HCEC 1CT (cell line): ENCODE measurements at regions not wholly inside any gene's neighbourhood (a gene's known extent, or its start where the extent isn't known, plus 50 kb on each side); places are given as distances from the start of the nearest gene placed in this dataset.
"Not testable (repeated sequence)": the region's sequence is repeated elsewhere in the genome, so short reads cannot be mapped to it uniquely, and the experiment has no call there.

Source experiments
- DNase-seq: peaks from one replicate; pipeline ENCODE4 v3.0.0-alpha.2; 2017

DNA sequence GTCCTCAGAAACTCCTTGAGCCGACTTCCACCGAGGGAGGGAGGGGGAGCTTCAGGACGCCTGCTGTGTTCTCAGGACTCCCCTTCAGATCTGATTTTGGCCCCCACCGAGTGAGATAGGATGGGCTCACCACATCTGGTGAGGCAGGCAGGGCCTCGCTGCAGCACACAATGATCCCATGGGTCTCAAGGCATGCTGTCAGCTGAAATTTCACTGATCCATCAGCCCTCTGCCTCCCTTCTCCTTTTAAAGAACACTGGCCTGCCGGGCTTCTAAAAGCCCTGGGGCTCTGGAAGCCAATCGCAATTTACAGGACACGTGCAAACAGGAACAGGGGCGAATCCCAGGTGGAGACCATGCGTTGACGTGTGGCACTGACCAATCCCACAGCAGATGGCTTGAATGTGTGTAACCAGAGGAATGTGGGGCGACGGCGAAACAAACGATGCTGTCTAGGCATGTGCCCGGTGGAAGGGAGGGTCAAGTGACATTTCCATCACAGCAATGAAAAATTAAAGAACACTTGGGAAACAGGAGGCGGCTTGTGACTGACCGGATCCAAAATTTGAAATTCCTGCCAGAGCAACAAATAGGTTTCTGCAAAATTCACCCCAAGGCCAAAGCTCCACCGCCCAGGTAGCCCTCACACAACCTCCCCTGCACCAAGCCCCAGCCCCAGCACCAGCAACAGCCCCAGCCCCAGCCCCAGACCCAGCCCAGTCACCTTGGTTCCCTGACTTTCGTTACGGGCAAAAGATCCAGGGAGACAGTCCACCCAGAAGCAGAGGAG lies 167.1 kb upstream of the ZNF337 start:
- DNase-seq: no peak

DNA sequence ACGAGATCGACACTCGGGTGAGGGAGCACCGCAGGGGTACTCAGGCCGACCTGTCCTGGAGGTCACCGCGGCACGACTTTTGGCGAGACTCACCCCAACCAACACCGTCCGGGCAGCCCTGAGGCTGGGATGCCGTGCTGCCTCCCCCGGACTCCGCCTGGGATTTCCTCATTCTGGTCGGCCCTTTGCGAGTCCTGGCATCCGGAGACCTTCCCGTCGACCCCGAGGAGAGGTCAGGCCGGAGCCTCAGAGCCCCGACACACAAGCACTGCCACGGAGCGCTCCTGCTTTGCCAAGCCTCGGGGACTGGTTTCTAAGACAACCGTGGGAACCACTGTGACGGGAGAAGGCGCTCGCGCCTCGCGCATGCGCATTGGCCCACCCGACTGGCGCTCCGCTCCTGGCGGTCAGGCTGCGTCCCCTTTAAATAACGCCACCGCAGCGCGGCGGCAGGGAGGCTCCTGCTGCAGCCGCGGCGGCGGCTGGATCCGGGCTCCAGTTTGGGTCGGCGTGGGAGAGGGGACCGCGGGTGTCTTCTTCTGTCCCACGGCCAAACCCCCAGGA lies 166.4 kb upstream of the ZNF337 start:
- DNase-seq: peak; percentile 75

DNA sequence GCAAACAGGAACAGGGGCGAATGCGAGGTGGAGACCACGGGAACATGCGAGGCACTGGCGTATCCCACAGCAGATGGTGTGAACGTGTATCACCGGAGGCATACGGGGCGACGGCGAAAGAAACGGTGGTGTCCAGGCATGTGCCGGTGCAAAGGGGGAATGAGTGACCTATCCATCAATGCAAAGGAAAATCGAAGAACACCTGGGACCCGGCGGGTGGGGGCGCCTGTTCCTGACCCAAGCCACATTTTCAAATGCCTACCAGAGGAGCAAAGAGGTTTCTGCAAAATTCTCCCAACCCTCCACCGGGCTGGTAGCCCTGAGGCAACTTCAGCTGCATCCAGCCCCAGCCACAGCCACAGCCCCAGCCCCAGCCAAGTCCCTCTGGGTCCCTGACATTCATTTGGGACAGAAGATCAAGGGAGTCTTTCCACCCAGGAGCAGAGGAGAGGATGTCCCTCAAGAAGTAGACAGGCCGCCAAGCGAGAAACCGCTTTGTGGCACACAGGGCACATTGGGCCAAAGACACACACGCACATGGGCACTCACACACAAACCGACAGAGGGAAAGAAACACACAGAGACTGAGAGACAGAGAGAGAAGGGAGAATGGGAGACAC lies 164.0 kb upstream of the ZNF337 start:
- DNase-seq: no peak

DNA sequence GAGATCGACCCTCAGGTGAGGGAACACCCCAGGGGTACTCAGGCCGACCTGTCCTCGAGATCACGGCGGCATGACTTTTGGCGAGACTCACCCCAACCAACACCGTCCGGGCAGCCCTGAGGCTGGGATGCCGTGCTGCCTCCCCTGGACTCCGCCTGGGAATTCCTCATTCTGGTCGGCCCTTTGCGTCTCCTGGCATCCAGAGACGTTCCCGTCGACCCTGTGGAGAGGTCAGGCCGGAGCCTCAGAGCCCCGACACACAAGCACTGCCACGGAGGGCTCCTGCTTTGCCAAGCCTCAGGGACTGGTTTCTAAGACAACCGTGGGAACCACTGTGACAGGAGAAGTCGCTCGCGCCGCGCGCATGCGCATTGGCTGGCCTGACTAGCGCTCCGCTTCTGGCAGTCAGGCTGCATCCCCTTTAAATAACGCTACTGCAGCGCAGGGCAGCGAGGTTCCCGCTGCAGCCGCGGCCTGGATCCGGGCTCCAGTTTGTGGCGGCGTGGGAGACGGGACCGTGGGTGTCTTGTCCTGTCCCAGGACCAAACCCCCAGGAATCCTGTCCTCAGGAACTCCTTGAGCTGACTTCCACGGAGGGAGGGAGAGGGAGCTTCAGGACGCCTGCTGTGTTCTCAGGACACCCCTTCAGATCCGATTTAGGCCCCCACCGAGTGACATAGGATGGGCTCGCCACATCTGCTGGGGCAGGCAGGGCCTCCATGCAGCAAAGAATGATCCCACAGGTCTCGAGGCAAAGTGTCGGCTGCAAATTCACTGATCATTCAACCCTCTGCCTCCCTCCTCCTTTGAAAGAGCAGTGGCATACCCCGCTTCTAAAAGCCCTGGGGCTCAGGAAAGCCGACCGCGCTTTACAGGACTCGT lies 163.2 kb upstream of the ZNF337 start:
- DNase-seq: no peak

DNA sequence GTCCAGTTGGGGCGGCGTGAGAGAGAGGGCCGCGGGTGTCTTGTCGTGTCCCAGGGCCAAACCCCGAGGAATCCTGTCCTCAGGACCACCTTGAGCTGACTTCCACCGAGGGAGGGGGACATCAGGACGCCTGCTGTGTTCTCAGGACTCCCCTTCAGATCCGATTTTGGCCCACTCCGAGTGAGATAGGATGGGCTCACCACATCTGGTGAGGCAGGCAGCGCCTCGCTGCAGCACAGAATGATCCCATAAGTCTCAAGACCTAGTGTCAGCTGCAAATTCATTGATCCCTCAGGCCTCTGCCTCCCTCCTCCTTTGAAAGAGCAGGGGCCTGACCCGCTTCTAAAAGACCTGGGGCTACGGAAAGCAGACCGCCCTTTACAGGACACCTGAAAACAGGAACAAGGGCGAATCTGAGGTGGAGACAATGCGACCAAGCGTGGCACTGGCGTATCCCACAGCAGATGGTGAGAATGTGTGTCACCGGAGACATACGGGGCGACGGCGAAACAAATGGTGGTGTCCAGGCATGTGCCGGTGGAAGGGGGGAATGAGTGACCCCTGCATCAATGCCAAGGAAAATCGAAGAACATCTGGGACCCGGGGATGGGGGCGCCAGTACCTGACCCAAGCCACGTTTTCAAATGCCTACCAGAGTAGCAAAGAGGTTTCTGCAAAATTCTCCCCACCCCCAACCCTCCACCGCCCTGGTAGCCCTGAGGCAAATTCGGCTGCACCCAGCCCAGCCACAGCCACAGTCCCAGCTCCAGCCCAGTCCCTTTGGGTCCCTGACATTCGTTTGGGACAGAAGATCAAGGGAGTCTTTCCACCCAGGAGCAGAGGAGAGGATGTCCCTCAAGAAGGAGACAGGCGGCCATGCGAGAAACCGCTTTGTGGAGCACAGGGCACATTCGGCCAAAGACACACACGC lies 162.1 kb upstream of the ZNF337 start:
- DNase-seq: no peak

DNA sequence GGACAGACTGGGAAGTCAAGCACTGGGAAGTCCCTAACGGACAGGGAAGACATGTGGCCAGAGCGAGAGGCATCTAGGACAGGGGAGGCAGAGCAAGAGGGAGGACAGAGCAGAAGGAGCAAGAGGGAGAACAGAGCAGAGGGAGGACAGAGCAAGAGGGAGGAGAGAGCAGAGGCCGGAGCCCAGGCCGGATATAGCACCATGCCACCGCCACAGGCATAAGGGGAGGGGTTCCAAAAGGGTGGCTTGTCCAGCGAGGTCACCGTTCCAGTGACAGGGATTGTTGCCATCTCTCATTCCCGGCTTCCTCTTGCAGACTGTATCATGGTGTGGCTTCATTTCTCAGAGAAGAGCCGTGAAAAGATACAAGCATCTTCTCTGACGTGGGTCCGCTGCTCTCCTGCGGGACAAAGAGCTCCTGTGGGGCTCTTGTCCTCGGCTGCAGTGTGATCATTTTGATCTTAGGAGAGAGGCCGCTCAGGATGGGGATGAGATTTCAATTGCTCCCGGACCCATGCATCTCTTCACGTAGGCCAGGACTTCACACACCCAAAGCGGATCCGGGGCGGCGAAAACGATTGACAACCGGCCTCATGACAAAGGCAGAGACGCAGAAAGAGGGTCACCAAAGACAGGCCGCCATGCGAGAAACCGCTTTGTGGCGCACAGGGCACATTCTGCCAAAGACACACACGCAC lies 160.6 kb upstream of the ZNF337 start:
- DNase-seq: not testable (repeated sequence)

DNA sequence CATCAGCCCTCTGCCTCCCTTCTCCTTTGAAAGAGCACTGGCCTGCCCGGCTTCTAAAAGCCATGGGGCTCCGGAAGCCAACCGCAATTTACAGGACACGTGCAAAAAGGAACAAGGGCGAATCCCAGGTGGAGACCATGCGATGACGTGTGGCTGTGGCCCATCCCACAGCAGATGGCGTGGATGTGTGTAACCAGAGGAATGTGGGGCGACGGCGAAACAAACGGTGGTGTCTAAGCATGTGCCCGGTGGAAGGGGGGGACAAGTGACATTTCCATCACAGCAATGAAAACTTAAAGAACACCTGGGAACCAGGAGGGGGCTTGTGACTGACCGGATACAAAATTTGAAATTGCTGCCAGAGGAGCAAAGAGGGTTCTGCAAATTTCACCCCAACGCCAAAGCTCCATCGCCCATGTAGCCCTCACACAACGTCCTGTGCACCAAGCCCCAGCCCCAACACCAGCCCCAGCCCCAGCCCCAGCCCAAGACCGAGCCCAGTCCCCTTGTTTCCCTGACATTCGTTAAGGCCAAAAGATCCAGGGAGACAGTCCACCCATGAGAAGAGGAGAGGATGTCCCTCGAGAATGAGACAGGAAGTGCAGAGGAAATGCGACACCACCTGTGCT lies 159.7 kb upstream of the ZNF337 start:
- DNase-seq: no peak

DNA sequence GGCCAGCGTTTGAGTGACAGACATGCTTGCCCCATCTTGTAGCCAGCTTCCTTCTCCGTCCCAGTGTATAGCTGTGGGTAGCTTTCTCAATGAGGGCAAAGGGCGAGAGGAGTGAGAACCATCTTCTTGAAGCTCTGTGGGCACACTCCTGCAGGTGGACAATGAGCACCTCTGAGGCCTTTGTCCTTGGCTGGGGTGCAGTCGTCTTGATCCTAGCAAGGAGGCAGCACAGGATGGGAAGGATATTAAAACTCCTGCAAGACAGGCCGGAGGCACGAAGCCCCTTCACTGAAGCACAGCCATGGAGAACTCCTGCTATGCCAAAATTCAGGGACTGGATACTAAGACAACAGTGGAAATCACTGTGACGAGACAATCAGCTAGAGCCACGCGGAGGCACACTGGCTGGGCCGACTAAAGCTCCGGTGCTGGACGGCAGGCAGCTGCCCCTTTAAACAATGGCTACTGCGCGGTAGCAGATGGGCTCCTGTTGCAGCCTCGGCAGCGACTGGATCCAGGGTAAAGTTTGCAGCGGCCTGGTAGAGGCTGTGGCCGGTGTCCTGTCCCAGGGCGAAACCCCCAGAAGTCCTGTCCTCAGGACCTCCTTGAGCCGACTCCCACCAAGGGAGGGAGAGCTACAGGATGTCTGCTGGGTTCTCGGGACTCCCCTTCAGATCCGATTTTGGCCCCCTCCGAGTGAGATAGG lies 159.0 kb upstream of the ZNF337 start:
- not testable (repeated sequence) for DNase-seq

DNA sequence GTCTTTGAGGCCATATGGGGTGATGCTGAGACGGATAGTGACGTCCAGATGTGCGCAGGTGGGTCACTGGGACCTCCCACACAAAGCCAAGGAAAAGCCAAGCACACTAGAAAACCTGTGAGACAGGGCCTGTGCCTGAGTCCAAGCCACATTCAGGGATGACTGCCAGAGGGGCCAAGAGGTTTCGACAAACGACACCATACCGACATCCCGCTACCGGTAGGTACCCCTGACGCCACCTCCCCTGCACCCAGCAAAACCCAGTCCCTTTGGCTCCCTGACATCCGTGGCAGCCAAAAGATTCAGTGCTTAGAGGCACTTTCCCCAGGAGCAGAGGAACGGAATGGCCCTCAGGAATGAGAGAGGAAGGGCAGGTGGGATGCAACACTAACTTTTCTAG lies 158.0 kb upstream of the ZNF337 start:
- not testable (repeated sequence) for DNase-seq

DNA sequence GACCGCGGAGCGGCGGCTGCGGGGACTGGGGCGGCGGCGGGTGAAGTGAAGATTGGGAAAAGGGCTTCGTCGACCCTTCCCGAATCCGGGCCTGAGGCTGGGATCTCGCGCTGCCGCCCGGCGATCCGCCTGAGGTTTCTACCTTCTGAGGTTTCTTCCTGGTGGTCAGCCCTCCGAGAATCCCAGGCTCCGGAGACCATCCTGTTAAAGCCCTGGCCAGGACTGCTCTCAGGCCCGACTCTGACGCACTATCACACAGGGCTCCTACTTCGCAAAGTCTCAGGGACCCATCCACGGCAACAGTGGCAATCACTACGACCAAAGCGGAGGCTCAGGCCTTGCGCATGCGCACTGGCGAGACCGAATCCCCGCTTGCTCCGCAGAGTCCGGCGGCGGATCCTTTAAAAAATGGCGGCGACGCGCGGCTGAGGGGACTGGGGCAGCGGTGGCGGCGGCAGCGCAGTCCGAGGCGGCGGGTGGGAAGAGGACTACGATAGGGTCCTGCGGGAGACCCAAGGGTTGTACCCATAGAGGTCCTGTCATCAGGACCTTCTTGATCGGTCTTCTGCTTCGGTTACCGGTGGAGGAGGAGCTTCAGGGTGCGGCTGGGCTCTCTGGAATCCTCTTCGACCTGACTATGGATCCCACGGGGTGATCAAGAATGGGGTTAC lies 157.2 kb upstream of the ZNF337 start:
- peak; percentile 36 for DNase-seq

DNA sequence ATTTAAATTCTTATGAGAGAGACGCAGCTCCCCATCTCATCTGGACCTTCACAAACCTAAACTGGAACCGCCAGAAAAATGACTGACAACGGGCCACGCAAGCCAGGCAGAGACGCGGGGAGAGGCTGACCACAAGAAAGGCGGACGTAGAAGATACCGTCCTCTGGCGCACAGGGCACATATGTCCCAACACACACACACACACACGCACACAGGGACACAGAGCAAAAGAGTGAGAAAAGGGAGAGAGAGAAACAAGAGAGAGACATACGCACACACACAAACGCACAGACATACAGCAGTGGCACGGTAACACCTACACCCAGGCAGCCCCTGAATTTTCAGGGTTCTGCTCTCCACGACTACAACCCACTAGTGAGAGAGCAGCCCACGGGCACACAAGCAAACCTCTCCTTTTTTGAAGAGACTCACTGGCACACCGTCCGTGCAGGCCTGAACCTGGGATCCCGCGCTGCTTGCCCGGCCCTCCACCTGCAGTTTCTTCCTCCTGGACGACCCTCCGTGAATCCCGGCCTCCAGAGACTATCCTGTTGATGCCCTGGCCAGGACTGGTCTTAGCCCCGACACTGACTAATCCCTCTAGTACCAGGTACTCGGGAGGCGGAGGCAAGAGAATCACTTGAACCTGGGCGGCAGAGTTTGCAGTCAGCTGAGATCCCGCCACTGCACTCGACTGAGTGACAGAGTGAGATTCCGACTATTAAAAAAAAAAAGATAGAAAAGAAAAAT lies 156.5 kb upstream of the ZNF337 start:
- not testable (repeated sequence) for DNase-seq

DNA sequence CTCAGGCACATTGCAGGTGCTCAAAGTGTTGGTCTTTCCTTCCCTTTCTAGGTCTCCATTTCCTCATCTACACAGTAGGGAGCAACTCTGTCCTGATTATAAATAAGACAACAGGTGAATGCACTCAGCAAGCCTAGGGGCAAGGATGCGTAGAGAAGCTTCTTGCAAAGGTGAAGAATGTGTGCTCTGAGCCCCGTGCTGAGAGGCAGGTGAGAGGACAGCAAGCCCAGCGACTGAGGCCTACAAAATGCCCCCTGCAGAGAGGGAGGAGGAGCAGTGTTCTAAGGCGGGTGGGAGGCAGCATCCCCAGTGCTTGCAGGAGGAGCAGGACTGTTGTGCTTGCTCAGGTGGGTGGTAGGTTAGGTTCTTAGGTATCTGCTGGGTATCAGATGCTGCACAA lies 153.5 kb upstream of the ZNF337 start:
- DNase-seq: not testable (repeated sequence)

DNA sequence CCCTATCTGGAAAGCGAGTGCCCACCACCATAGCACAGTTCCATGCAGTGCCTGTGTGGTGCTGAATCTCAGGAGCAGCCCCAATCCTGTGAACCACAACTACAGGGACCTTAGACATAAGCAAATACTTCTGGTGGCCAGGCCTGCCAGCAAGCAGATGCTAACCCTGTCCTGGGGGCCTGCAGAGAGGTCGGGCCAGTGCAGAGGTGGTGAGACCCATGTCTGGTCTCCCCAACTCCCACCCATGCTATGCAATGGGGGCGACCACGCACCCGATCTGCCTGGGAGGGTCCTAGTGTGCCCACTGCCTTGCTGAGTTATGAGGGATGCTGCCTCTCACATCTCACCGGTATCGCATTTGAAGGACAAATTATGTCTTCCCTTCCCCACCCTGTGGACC lies 151.6 kb upstream of the ZNF337 start:
- DNase-seq: no peak

DNA sequence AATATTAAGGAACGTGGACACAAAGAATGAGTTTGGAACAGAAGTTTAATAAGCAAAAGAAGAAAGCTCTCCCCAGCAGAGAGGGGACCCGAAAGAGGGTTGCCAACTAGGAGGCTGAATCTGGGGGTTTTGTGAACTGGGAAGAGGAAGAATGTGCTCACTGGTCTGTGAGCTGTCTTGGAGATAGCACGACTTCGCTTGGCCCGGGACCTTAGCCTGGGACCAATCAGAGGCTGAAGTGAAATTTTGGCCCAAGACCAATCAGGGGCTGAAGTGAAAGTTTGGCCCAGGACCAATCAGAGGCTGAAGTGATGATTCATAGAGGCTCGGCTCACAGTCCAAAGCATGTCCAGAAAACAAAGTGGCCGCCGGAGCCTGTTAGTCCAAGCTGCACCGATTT lies 148.0 kb upstream of the ZNF337 start:
- DNase-seq: not testable (repeated sequence)

DNA sequence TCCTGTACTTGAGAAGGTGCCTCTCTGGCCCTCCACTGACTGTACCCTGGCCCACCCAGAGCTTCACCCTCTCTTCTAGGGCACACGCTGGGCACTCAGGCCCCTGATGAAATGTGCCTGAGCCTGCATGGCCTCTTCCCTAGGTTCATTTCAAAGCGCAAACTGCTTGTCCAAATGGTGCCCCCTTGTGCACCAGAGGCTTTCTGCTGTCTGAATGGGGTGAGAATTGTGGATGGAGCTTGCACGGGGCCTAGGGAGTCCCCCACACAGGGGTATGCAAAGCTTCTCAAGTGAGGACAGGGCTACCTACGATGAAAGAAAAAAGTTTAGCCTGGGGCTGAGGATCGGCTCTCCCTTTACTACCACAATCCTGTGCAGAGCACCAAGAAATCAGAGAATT lies 116.9 kb upstream of the ZNF337 start:
- not testable (repeated sequence) for DNase-seq

DNA sequence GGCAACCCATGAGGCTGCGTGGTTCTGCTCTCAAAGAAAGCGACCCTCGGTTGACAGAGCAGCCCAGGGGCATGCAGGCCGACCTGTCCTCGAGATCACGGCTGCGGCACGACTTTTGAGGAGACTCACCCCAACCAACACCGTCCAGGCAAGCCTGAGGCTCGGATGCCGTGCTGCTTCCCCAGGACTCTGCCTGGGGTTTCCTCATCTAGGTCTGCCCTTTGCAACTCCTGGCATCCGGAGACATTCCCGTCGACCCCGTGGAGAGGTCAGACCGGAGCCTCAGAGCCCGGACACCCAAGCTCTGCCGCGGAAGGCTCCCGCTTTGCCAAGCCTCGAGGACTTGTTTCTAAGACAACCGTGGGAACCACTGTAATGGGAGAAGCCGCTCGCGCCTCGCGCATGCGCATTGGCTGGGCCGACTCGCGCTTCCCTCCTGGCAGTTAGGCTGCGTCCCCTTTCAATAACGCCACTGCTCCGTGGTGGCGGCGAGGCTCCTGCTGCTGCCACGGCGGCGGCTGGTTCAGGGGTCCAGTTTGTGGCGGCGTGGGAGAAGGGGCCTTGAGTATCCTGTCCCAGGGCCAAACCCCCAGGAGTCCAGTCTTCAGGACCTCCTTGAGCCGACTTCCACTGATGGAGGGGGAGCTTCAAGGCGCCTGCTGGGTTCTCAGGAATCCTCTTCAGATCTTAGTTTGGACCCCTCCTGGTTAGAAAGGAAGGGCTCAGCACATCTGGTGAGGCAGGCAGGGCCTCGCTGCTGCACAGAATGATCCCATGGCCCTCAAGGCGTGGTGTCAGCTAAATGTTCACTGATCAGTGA lies 101.7 kb upstream of the ZNF337 start:
- not testable (repeated sequence) for DNase-seq

DNA sequence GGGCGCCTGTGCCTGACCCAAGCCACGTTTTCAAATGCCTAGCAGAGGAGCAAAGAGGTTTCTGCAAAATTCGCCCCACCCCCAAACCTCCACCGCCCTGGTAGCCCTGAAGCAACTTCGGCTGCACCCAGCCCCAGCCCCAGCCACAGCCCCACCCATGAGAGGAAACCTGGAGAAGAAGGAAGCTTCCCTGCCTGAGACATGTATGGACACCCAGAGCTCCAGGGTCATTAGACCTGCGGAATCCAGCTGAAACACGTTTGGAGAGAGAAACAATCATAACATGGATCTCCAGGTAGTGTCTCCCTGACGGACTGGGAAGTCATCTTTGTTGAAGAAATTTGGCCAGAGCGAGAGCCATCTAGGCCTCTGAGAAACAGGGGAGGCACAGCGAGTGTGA lies 100.4 kb upstream of the ZNF337 start:
- not testable (repeated sequence) for DNase-seq

DNA sequence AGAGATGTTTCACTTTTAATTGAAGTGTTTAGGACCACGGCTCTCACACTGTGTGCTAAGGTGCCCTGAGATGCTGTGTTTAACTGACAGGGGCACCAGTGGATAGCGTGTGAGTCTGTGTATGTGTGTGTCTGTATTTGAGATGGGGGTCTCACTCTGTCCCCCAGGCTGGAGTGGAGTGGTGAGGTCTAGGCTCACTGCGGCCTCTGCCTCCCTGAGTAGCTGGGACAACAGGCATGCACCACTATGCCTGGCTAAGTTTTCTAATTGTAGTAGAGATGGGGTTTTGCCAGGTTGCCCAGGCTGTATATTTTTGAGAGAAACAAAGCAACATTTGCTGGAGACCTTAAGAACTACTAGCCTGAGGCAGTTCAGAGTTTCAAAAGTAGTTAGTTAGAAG lies 80.6 kb upstream of the ZNF337 start:
- DNase-seq: not testable (repeated sequence)
